GM21360 (cell line): ENCODE measurements at regions not wholly inside any gene's neighbourhood (a gene's known extent, or its start where the extent isn't known, plus 50 kb on each side); places are given as distances from the start of the nearest gene placed in this dataset.

Experiments used
- ATAC-seq: cut with Tn5 transposase; IDR thresholded peaks from one replicate; pipeline ENCODE4 v1.9.1; 2021; ENCODE audit warnings: mild to moderate bottlenecking, moderate library complexity; ENCODE audit not compliant: unreplicated experiment

DNA sequence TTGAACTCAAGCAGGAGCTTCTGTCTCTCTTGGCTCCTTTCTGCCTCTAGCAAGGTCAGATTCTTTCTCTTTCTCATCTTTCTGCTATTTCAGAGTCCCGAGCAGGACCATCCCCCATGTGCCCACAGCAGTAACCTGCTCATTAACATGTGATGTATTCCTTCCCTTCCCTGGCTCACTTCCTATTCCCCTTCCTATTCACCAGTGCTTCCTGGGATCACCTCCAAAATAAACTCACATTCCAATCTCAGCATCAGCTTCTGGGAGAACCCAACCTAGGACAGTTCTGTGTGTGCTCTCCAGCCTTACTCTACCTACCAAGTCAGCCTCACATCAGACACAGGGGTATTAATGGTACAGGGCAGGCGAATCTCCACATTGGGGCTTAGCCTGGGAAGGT lies 546.4 kb upstream of the SALL1 start:
- ATAC-seq, result no peak

DNA sequence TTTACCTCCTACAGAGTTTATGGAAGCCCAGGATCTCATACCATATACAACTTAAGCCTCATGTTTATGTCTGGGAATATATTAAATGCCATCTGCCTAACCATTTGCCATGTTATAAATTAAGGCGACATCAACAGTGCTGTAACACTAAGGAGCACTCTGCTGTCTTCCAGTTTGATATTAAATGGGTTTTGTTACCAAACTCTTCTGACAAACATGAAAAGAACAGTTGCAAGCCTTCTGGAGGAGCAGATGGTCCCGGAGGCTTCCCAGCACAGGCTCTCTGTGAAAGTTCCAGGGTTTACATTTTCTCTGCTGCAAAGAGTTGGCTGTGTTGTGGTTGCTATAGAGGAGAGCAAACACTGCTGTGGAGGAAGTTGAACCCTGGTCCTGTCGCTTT lies 545.3 kb upstream of the SALL1 start:
- no peak for ATAC-seq

DNA sequence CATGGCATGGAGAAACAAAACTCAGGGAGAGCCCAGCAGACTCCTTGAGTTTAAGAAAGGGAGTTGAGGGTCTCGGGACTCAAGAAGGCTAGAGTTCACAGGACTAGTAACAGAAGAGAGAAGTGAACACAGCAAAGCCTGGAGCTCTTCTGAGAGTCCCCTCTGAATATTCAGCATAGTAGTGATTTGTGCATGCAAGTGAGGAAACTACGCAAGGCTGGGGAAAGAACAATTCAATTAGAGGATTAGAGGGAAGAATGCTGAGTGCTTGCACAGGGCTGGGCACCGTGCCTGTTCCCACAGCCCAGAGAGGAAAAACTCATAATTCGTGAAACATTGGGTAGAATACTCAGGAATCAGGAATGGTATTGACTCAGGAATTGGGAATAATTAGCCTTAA lies 540.0 kb upstream of the SALL1 start:
- no peak for ATAC-seq

DNA sequence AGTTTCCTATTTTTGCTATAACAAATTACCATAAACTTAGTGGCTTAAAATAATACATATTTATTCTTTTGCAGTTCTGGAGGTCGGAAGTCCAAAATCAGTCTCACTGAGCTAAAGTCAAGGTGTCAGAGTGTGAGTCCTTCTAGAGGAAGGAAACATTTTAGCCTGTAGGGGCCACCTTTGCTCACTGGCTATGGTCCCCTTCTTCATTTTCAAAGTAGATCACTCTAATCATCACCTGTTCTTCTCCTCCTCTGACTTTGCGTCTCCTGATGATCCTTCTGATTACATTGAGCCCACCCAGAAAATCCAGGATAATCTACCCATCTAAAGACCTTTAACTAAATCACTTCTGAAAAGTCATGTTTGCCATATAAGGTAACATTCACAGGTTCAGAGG lies 534.4 kb upstream of the SALL1 start:
- no peak for ATAC-seq

DNA sequence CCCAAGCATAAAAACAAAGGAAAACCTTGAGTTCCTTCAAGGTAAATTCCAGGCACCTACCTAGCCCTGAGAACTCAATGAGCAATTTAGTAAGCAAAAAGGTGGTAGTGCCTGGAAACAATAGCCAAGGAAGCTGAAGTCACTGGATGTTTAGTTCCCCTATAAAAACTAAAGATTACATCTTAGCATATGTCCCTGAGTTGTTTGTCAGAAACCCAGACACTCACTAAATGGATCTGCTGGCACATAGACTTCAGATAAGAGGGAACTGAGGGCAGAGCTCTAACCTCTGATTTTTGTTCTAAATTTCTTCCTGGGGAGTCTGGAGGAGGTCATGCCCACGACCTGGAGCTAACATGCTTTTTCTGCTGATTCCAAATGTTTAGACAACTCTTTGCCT lies 532.8 kb upstream of the SALL1 start:
- ATAC-seq, result no peak

DNA sequence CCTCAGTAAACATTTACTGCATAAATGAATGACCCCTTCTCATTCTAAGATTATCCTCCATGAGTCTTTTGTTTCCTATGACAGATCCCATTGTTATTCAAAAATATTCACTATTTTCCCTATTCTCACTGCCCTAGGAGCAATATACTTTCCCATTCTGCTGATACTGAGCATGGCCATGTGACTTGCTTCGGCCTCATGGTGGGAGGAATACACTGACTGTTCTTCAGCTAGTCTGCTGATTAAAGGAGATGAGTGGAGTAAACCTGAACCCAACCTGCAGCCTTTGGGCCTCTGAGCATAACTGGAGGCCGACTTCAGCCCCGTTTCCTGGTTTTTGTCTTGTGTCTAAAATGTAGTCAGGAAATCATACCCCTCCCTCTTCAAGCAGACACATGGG lies 531.8 kb upstream of the SALL1 start:
- ATAC-seq, result no peak

DNA sequence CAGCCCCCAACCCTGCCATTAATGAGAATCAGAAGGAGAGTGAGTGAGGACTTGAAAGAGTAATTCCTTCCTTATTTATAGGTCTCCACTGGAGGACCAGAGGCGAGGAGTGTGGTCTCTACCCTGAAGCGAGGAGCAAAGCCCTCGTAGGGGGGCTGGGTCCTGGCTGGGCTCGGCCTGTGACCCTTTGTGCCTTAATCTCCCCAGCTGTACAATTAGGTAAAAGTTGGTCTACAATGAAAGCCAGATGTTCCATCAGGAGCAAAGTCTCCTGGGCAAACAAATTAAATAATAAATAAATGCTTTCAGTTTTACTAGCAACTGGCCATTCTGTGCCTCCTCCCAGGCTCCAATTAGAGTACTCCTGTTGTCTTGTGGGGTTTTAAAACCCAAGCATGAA lies 523.5 kb upstream of the SALL1 start:
- no peak for ATAC-seq

DNA sequence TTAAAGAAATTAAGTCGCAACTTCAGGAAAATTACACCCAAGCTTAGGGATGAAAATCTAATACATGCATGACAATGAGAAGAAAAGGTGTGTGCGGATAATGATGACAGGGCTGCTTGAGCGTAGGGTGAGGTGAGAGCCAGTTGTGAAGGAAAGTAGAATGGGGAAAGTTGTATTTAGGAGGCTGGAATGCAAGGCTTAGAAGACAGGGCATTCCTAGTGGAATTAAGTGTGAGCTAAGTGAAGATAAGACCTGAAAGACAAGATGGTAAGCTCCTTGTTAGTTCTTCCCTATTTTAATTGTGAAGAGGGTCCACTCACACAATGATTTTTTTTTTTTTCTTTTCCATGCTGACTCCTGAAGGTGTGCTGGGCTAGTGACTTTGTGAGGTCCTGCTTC lies 519.5 kb upstream of the SALL1 start:
- ATAC-seq, result no peak

DNA sequence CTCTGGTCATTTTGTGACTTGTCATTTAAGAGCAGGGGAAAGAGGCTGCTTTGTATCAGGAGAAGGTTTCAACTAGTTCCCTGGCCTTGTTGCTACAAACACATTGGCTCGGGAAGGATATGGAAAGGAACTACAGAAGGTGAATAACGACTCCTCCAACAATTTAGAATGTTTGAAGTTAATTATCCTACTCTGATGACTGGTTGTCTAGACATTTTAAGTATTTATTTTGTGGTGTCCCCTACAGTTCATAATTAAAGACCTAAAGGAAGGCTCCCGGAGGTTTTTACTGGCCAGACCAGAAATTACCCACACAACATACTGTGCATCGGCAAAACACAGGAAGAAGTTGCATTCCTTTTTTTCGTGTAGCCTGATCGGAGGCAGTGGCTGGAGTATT lies 515.8 kb upstream of the SALL1 start:
- ATAC-seq, result no peak

DNA sequence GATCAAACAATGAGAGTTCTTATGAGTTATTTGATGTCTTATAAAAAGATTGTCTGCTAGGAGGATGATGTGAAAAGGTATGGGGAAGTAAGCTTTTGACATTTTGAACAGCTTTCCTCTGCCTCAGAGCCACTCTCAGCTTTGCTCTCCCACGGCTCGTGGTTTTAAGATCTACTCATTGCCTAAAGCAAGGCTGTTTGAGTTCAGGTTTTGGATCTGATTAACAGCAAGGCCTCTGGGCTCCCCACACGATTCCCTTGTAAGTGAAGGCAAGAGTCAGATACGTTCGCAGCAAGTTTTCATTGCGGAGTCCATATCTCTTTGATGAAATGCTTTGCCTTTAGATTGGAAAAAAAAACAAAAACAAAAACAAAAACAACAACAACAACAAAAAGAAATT lies 515.0 kb upstream of the SALL1 start:
- ATAC-seq, result no peak

DNA sequence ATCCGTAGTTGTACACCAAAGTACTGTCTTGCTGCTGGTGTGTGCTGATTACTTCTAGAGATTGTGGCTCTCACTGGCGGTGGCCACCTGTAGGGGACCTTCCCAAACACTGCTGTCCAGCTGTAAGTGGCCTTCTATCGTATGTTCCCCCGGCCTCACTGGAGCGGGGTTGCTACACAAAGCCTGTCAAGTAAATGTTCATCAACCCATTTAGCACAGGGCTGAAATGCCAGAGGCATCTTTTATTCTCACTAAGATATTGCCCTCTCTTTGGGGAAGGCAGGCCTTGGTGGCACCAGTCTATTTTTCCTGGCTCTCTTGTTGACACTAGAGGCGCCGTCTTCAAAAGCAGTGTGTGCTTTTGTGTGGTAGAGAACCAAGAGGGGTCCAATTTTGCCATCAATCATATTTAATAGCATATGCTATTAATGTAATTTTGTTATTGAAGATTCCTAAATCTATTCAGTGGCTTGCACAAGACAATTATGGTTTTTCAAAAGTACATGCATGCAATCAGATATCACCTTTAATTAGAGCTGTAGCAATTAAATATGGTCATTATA lies 514.4 kb upstream of the SALL1 start:
- no peak for ATAC-seq

DNA sequence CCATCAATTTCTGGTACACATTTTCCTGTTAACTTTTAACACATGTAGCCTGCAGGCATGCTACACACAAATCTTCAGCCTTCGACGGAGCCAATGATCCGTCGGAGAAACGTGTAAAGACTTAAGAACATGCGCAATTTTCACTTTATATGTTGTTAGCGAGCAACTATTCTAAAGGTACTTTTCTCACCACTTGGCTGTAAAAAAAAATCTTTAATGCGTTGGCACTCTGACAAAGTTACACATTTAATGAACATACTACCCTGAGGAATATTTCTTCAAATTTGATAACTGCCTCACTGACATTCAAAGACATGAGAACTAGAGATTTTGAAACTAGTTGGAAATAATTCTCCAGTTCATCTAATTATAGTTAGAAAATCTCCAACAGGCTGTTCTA lies 507.5 kb upstream of the SALL1 start:
- ATAC-seq, result no peak

DNA sequence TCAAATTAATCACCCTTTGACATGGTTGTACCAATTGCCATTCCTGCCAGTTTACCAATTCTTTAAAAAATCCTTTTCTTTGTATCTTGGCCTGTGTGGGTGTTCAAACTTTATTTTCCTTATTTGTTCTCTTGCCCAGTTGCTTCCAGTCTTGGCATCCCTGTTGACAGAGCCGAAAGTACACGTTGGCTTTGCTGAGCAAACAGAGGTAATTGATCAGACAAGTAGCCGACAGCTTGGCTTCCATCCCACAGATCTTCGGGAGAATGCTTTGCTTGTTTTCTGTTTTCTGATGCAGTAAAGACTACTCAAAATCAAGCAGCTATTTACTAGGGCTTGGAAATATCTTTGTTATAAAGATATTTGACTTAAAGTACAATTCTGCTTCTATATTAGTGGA lies 506.8 kb upstream of the SALL1 start:
- no peak for ATAC-seq

DNA sequence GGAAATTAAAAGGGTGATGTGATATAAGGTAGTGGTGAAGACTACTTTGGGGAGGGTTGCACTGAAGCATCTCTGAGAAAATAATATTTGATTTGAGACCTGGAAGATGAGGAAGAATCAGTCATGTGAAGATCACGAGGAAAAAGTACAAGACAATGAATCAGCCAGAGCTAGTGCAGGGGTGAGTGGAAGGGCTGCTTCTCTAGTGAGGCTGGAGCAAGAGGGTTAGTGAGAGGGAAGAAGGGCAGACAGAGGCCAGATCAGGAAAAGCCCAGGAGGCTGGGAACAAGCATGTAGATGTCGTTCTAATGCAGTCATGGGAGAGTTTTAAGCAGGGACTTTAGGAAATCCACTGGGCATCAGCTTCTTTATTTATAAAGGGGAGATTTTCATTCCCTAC lies 504.2 kb upstream of the SALL1 start:
- ATAC-seq, result no peak

DNA sequence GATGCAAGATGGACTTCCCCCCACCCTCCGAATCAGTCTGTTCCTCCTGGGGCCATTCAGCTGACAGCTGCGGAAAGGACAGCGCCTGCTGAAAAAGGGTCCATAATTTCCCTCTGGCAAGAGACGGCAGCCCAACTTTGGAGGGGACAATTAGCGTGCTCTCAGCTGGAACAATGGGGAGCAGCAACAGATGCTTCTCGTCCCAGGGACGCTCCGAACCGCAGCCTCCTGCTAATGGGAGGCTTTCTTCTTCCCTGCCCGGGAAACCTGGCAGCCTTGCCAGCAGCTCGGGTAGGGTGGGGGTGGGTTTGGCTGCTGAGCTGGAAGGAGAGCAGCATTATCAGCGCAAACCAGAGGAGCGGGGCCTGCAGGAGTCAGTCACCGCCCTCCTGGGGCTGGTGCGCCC lies 500.0 kb upstream of the SALL1 start:
- ATAC-seq, result no peak

DNA sequence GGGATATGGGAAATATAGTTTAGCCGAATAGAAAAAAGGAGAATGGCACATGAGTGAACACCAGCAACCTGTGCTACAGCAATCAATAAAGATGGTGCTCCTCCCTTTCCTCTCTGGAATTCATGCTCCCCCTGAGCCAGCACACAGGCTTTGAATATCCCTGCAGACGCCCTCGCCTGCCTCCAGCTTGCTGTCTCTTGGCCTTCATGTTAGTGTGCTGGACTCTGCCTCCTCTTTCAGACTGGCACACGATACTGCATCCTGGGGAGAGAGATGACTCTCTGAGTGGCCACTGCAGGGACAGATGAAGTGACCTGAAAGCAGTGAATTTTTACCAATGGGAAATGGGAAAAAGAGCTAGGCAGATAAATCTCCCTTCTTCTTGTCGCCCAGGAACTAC lies 498.6 kb upstream of the SALL1 start:
- ATAC-seq, result no peak

DNA sequence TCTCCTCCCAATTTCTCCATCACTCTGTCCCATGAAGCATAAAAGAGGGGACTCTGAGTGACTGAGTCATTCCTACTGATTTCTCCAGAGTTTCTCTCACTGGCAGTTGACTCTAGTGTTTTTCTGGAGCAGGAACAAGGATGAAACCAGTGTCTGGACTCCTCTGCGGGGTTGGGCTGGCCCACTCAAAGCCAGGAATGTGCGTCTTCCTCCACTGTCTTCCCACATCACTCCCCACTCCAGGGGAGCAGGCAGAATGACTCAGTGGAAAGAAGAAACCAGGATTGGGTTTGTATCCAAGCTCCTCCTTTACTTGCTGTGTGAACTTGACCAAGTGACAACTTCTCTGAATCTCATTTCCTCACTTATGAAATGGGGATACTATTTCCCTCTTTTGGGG lies 497.5 kb upstream of the SALL1 start:
- no peak for ATAC-seq

DNA sequence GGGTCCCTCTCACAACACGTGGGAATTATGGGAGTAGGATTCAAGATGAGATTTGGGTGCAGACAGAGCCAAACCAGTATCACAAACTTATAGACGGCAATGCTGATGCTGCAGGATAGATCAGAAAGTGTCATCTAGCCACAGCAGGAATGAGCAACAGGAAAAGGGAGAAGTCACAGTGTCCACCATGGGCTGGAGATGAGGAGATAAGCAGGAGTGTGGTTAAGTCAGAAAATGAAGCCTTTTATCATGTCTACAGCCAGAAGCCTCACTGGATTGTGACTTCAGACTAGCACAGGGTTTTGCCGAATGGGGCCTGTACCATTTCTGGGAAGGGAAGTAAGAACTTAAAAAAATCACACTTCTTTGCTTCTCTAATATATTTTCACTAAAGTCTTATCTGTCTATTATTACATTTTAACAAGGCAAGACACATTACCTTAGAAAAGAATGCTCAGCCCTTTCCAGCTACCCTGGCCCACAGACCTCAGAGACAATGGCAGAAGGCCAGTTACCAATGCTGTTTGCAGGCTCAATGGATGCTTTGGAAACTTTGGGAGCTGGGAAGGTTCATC lies 490.2 kb upstream of the SALL1 start:
- no peak for ATAC-seq

DNA sequence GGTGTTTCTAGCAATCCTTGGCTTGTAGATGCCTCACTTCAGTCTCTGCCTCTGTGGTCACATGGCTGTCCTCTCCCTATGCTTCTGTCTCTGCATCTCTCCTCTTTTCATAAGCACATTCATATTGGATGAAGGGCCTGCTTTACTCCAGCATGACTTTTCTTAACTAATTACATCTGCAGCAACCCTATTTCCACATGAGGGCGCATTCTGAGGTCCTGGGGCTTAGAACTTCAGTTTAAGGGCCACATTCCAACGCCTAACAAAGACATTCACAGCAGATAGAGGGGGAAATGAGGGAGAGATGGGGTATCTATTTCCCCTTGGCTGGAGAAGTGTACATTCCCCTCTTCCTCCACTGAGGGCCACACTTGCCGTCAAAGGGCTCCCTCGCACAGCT lies 489.1 kb upstream of the SALL1 start:
- ATAC-seq, result no peak

DNA sequence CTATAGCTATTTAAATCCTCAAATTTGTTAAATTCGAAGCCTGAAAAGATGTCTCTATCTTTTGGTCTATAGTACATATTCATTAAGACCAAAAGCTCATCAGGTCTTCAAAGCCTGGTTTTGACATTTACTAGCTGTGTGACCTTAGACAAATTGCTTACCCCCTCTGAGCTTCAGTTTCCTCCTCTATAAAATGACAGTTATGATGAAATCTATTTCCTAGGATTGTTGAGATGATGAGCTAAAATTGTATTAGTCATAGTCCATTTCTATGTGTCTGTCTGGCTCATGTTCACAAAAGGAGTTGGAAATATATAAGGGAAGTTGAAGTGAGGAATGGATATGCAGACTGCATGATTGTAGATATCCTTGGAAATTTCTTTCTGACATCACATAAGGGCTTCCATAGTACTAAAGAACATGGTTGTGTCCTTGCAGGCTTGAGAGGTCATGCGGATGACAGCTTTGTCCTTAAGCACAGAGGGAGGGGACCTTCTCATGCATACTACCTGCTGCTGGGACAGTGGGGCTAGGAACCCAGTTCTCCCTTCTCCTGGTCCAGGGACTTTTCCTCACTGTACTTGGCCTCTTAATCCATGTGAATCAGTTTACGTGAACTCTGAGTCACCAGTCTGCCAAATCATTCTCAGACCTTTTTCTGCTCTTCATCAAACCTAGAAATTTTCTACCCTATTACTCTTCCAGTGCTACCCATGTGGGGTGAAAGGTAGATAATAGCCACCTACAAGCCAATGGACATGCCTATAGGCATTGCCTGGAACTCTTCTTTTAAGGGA lies 487.5 kb upstream of the SALL1 start:
- ATAC-seq, result no peak

DNA sequence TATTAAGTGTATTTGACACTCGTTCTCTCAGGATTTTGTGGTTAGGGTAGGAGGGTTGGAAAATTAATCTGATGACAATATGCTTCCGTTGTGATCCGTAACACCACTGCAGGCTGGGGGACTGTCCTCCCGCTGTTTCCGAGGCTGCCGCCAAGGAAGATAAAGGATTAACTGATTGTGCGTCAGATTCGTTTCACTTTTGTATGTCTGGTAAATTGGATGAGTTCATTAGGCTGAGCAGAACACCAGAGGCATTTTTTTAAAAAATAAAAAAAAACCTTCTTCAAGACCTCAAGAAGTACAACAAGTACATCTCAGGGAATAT lies 486.7 kb upstream of the SALL1 start:
- no peak for ATAC-seq

DNA sequence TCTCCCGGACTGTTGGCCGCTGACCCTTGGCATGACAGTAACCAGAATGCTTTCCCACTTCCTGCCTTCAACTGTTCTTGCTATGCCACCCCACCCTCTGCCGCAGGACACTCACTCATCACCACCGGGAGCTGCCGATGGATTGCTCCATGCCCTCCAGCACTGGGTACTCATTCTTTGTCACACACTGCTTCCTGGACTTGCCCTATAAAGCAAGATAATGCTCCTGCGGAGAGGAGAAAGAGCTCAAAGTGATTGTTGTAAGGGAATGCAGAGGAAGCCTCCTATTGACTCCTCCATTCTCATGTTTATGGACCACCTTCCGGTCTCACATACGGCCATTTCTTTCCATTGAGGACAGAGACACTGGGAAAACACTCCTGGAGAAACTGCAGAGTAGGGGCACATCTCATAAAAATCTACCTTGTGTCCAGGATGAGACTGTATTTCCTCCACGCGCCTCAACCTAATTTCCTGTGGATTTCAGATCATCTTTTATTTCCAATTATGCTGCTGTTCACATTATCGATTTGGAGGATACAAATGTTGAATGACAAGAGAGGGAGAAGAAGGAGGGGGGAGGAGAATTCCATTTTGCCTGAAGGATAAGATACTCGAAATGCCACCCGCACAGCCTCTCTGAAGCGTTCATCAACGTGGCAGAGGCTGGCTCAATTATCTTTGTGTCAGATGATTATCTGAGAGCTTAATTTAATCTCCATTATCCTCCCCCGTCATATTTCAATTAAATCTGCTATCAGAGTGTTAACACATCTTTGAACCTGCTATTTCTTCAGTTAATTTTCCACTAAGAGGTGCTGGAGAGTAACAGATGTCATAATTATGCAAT lies 486.1 kb upstream of the SALL1 start:
- no peak for ATAC-seq
